ENCODE measurements at regions not wholly inside any gene's neighbourhood (a gene's known extent, or its start where the extent isn't known, plus 50 kb on each side); places are given as distances from the start of the nearest gene placed in this dataset.

DNA sequence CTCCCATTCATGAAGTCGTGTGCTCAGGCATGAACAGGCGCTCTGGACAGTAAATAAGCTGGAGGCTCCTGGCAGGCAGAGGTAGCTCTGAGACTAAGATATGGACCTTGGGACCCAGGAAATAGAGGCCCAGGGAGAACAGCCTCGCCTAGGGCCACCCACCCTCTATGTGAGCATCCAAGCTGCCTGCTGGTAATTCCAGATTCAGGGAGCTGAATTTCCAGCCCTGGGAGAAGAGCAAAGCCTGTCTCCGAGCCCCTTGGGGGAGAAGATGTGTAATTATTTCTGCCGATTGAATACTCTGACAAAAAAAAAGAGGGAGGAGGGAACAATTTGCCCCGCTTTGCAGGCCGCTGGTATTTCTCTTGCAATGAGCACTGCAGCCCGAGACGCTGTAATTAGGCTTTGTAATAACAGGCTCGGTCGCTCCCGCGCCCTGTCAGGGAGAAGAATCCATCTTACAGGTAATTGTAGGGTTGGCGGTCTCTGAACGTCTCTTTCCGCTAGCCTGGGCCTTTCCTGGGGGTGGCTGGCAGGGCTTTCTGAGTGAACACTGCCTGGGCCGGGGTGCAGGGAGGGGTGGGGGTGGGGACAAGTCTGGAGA is 131.5 kb downstream of the WNT7A start:
- Histone ChIP-seq H3K4me3 (replicated peaks in 1 of 3; ENCODE audit: low read depth in 2 of 3, low read length in 3 of 3) (no peak overlapping the region), H3K4me2 (replicated peaks; ENCODE audit: extremely low read depth, low read length, poor library complexity, severe bottlenecking) (no peak overlapping the region), H3K27ac (ENCODE audit: low read depth in 1 of 2, low read length in 2 of 2) (no peak overlapping the region), H2AFZ (ENCODE audit: insufficient read depth, low read depth, low read length, poor library complexity, severe bottlenecking) (no peak overlapping the region), H3K27me3 (ENCODE audit: control insufficient read depth in 2 of 2, insufficient read depth in 2 of 2, low read length in 2 of 2) (no peaks in the 10 kb centered on the region), H3K9me3 (replicated peaks in 1 of 2; ENCODE audit: control insufficient read depth in 1 of 2, insufficient read depth in 1 of 2, low read length in 2 of 2) (peaks cover 0 to 3% of the 10 kb centered on the region in 2 donors), H3K4me1 (ENCODE audit: control insufficient read depth in 1 of 2, insufficient read depth in 2 of 2, low read length in 2 of 2) (no peaks in the 10 kb centered on the region), H3K9ac (ENCODE audit: insufficient read depth, low read length, poor library complexity, severe bottlenecking) (no peak overlapping the region), H4K20me1 (ENCODE audit: insufficient read depth, low read length) (no peaks in the 10 kb centered on the region), H3K79me2 (ENCODE audit: insufficient read depth, low read length) (no peaks in the 10 kb centered on the region), H3K36me3 (replicated peaks in 1 of 2; ENCODE audit: control insufficient read depth in 1 of 2, insufficient read depth in 2 of 2, low read length in 2 of 2) (no peaks in the 10 kb centered on the region)
- TF ChIP-seq CTCF (IDR thresholded peaks at IDR 0.05): no peak
- H3K9me3 Mint-ChIP-seq: peaks cover 0 to 6% (median 4%) of the 10 kb centered on the region in 7 donors
- intact Hi-C loops (cut with micrococcal nuclease): no loop called here
- H3K27ac Mint-ChIP-seq: no peak overlapping the region
- H3K4me1 Mint-ChIP-seq: no peaks in the 10 kb centered on the region
- no peaks in the 10 kb centered on the region for H3K36me3 Mint-ChIP-seq
- no peak overlapping the region for H3K4me3 Mint-ChIP-seq
- 96% methylated on average over 17 of the region's 17 CpGs for WGBS (ENCODE audit: insufficient coverage)
- no peak for DNase-seq
- H3K27me3 Mint-ChIP-seq (ENCODE audit: low read depth in 3 of 3): peaks cover 7 to 18% (median 13%) of the 10 kb centered on the region in 3 donors

- intact Hi-C loops (cut with micrococcal nuclease): no loop called here
- Histone ChIP-seq H3K36me3 (replicated peaks in 1 of 2; ENCODE audit: control insufficient read depth in 1 of 2, insufficient read depth in 2 of 2, low read length in 2 of 2) (no peaks in the 10 kb centered on the region), H4K20me1 (ENCODE audit: insufficient read depth, low read length) (no peaks in the 10 kb centered on the region), H3K27ac (ENCODE audit: low read depth in 1 of 2, low read length in 2 of 2) (no peak overlapping the region), H2AFZ (ENCODE audit: insufficient read depth, low read depth, low read length, poor library complexity, severe bottlenecking) (no peak overlapping the region), H3K9me3 (replicated peaks in 1 of 2; ENCODE audit: control insufficient read depth in 1 of 2, insufficient read depth in 1 of 2, low read length in 2 of 2) (peaks cover 0 to 7% of the 10 kb centered on the region in 2 donors), H3K4me1 (ENCODE audit: control insufficient read depth in 1 of 2, insufficient read depth in 2 of 2, low read length in 2 of 2) (no peaks in the 10 kb centered on the region), H3K4me2 (replicated peaks; ENCODE audit: extremely low read depth, low read length, poor library complexity, severe bottlenecking) (no peak overlapping the region), H3K27me3 (ENCODE audit: control insufficient read depth in 2 of 2, insufficient read depth in 2 of 2, low read length in 2 of 2) (no peaks in the 10 kb centered on the region), H3K79me2 (ENCODE audit: insufficient read depth, low read length) (no peaks in the 10 kb centered on the region), H3K9ac (ENCODE audit: insufficient read depth, low read length, poor library complexity, severe bottlenecking) (no peak overlapping the region), H3K4me3 (replicated peaks in 1 of 3; ENCODE audit: low read depth in 2 of 3, low read length in 3 of 3) (no peak overlapping the region)
- no peak overlapping the region for H3K4me3 Mint-ChIP-seq
- no peaks in the 10 kb centered on the region for H3K4me1 Mint-ChIP-seq
- no peak overlapping the region for H3K27ac Mint-ChIP-seq
- WGBS (ENCODE audit: insufficient coverage): 94% methylated on average over 5 of the region's 5 CpGs
- peaks cover 0 to 10% (median 7%) of the 10 kb centered on the region in 7 donors for H3K9me3 Mint-ChIP-seq
- DNase-seq: no peak
- peaks cover 7 to 20% (median 13%) of the 10 kb centered on the region in 3 donors for H3K27me3 Mint-ChIP-seq (ENCODE audit: low read depth in 3 of 3)
- H3K36me3 Mint-ChIP-seq: no peaks in the 10 kb centered on the region
- TF ChIP-seq CTCF (IDR thresholded peaks at IDR 0.05): no peak
Measured at GRCh38 chr3:13747627-13748026, 132.2 kb downstream of the WNT7A start.
